Spleen (tissue), 11 donors: ENCODE measurements at regions not wholly inside any gene's neighbourhood (a gene's known extent, or its start where the extent isn't known, plus 50 kb on each side); places are given as distances from the start of the nearest gene placed in this dataset.

Source experiments
- DNase-seq: peaks from one replicate; pipeline ENCODE4 v3.0.0-alpha.2; 2020
- H3K27ac ChIP-seq, 8 donors: fragments of 200-600 bp; sonication (generic) in 7 of 8; 1 replicate in 4 of 8; 2 replicates in 4 of 8; pipeline versions ENCODE4 v1.5.0 to v1.8.0; 2016 to 2021; ENCODE audit warnings: inconsistent platforms in 4 of 8, mild to moderate bottlenecking in 4 of 8, moderate library complexity in 1 of 8
- H3K27me3 ChIP-seq, 7 donors: fragments of 200-600 bp; sonication (generic) in 6 of 7; replicated peaks in 1 of 7; 1 replicate in 4 of 7; 2 replicates in 3 of 7; pipeline versions ENCODE4 v1.5.0 to v1.8.0; 2016 to 2021; ENCODE audit warnings: inconsistent platforms in 3 of 7, mild to moderate bottlenecking in 1 of 7
- H3K36me3 ChIP-seq, 6 donors: fragments of 200-600 bp; sonication (generic) in 5 of 6; 1 replicate in 4 of 6; 2 replicates in 2 of 6; pipeline versions ENCODE4 v1.5.0 to v1.8.0; 2016 to 2021; ENCODE audit warnings: inconsistent platforms in 2 of 6
- H3K4me1 ChIP-seq, 6 donors: fragments of 200-600 bp; sonication (generic) in 5 of 6; 1 replicate in 3 of 6; 2 replicates in 3 of 6; pipeline versions ENCODE4 v1.5.0 to v1.8.0; 2016 to 2021; ENCODE audit warnings: inconsistent platforms in 3 of 6
- H3K4me3 ChIP-seq, 8 donors: fragments of 200-600 bp; sonication (generic) in 7 of 8; 1 replicate in 4 of 8; 2 replicates in 4 of 8; pipeline versions ENCODE4 v1.5.0 to v1.8.0; 2016 to 2021; ENCODE audit warnings: inconsistent platforms in 4 of 8, mild to moderate bottlenecking in 4 of 8, moderate library complexity in 2 of 8
- H3K9me3 ChIP-seq, 8 donors: fragments of 200-600 bp; sonication (generic) in 7 of 8; 1 replicate in 4 of 8; 2 replicates in 4 of 8; pipeline versions ENCODE4 v1.5.0 to v1.8.0; 2016 to 2021; ENCODE audit warnings: inconsistent platforms in 4 of 8
- POLR2A ChIP-seq, 3 donors: fragments of 450-650 bp; IDR thresholded peaks; one replicate each; pipeline ENCODE4 v1.5.1; 2017; ENCODE audit warnings: antibody characterized with exemption in 3 of 3, mild to moderate bottlenecking in 1 of 3
- POLR2AphosphoS5 ChIP-seq, 3 donors: sonication (generic); formaldehyde crosslinking; IDR thresholded peaks; one replicate each; pipeline ENCODE4 v1.5.1; 2017; ENCODE audit warnings: antibody characterized with exemption in 3 of 3
- WGBS, 5 donors: extraction: QIAGEN DNeasy Blood & Tissue Kit in 3 of 5; methylation state at CpG; one replicate each; pipeline versions ENCODE4 v1.1.5 to v1.1.7; 2013 to 2018; 5-methylcytosine and 5-hydroxymethylcytosine counted together
- intact Hi-C: fragments of 100-400 bp; cut with DNase I; formaldehyde crosslinking; loops from one replicate; pipeline ENCODE4 v1.15.0; 2023; ENCODE audit warnings: low total_unique reads
- TF ChIP-seq, protein P1 (sequence below), 11 experiments: fragments of 200-600 bp in 7 of 11; fragments of 450-650 bp in 4 of 11; sonication (generic) in 4 of 11; IDR thresholded peaks in 8 of 11; conservative IDR thresholded peaks in 3 of 11; 1 replicate in 7 of 11; 2 replicates in 4 of 11; pipeline versions ENCODE4 v1.4.0 to v1.8.0; 2016 to 2021; ENCODE audit warnings: antibody characterized with exemption in 11 of 11, inconsistent platforms in 4 of 11, mild to moderate bottlenecking in 1 of 11
- donor health status: healthy with polysubstance abuse.
- donor health status: DM: no; HTN: no; CAD: no; lungs with moderate emphysema.
- donor health status: DM: no; HTN: no; CAD: no.
- donor health status: Bipolar disorder and iron deficiency.
- donor health status: healthy.
- donor health status: DM: no; HTN: no; CAD: no.
- donor health status: DM: yes; HTN: yes; CAD: no.

DNA sequence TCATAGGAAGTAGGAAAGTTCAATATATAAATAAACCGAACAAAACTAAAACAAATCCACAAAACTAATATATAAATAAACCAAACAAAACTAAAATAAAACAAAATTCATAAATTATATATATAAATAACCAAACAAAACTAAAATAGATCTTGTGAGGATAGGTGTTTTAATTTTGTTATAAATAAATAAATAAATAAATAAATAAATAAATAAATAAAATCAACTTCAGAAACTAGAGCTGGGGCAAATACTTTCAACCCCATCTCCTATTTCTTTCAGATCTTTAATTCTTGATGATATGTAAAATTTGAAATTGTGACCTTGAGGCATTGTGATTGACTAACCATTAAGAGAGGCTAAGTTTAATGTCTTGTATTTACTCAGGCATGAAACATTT is 416.1 kb downstream of the SAMD5 start:
- H3K4me1 ChIP-seq: no peaks in the 10 kb centered on the region
- intact Hi-C loops: no loop called here
- H3K9me3 ChIP-seq: peaks cover 0 to 50% (median 37%) of the 10 kb centered on the region in 8 donors
- WGBS, 5 donors: 85 to 96% (median 93%) methylated on average over 1 of the region's 1 CpG
- no peak overlapping the region for H3K4me3 ChIP-seq
- DNase-seq: no peak
- no peaks in the 10 kb centered on the region for H3K27me3 ChIP-seq
- TF ChIP-seq, protein P1, sequence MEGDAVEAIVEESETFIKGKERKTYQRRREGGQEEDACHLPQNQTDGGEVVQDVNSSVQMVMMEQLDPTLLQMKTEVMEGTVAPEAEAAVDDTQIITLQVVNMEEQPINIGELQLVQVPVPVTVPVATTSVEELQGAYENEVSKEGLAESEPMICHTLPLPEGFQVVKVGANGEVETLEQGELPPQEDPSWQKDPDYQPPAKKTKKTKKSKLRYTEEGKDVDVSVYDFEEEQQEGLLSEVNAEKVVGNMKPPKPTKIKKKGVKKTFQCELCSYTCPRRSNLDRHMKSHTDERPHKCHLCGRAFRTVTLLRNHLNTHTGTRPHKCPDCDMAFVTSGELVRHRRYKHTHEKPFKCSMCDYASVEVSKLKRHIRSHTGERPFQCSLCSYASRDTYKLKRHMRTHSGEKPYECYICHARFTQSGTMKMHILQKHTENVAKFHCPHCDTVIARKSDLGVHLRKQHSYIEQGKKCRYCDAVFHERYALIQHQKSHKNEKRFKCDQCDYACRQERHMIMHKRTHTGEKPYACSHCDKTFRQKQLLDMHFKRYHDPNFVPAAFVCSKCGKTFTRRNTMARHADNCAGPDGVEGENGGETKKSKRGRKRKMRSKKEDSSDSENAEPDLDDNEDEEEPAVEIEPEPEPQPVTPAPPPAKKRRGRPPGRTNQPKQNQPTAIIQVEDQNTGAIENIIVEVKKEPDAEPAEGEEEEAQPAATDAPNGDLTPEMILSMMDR (IDR thresholded peaks at IDR 0.05 in 8 of 11, conservative IDR thresholded peaks at IDR 0.05 in 3 of 11): no peak
- TF ChIP-seq POLR2AphosphoS5 (IDR thresholded peaks at IDR 0.05): no peak
- TF ChIP-seq POLR2A (IDR thresholded peaks at IDR 0.05): no peak
- no peak overlapping the region for H3K27ac ChIP-seq
- no peaks in the 10 kb centered on the region for H3K36me3 ChIP-seq

GRCh38 chr6:147925826-147926225 is 416.8 kb upstream of the SASH1 start:
- Histone ChIP-seq H3K36me3 (no peaks in the 10 kb centered on the region), H3K9me3 (peaks cover 0 to 55% (median 37%) of the 10 kb centered on the region in 8 donors), H3K4me1 (no peaks in the 10 kb centered on the region), H3K27ac (no peak overlapping the region), H3K4me3 (no peak overlapping the region), H3K27me3 (peaks cover 0 to 6% (median 0%) of the 10 kb centered on the region in 7 donors)
- WGBS, 5 donors: 78 to 91% (median 84%) methylated on average over 1 of the region's 1 CpG
- DNase-seq: no peak
- intact Hi-C loops: no loop called here
- no peak for TF ChIP-seq POLR2A (IDR thresholded peaks at IDR 0.05)
- TF ChIP-seq, protein P1 (IDR thresholded peaks at IDR 0.05 in 8 of 11, conservative IDR thresholded peaks at IDR 0.05 in 3 of 11): no peak
- TF ChIP-seq POLR2AphosphoS5 (IDR thresholded peaks at IDR 0.05): no peak

DNA sequence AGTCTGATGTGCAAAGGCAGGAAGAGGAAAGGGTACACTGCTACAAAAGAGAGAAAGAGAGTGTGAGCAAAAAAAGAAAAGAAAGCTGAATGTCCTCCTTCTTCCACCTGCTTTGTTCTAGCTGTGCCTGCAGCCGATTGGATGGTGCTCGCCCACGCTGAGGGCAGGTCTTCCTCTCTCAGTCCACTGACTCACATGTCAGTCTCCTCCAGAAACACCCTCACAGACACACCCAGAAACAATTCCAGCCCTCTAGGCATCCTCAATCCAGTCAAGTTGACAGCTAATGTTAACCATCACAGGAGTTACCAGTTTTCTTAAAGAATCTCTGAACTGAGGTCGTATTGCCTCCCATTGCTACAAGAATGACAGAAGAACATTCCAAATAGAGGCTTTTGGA is 411.9 kb upstream of the SASH1 start:
- Histone ChIP-seq H3K27me3 (peaks cover 0 to 12% (median 0%) of the 10 kb centered on the region in 7 donors), H3K9me3 (peaks cover 0 to 43% (median 20%) of the 10 kb centered on the region in 8 donors), H3K4me1 (no peaks in the 10 kb centered on the region), H3K4me3 (no peak overlapping the region), H3K27ac (no peak overlapping the region), H3K36me3 (no peaks in the 10 kb centered on the region)
- 77 to 93% (median 84%) methylated on average over 4 of the region's 4 CpGs for WGBS, 5 donors
- DNase-seq: no peak
- TF ChIP-seq, protein P1 (IDR thresholded peaks at IDR 0.05 in 8 of 11, conservative IDR thresholded peaks at IDR 0.05 in 3 of 11): no peak
- TF ChIP-seq POLR2A (IDR thresholded peaks at IDR 0.05) (no peak), POLR2AphosphoS5 (IDR thresholded peaks at IDR 0.05) (no peak)
- intact Hi-C loops: no loop called here

- Histone ChIP-seq H3K4me1 (no peaks in the 10 kb centered on the region), H3K27ac (no peak overlapping the region), H3K9me3 (peaks cover 0 to 19% (median 8%) of the 10 kb centered on the region in 8 donors), H3K4me3 (no peak overlapping the region), H3K27me3 (peaks cover 0 to 12% (median 0%) of the 10 kb centered on the region in 7 donors), H3K36me3 (no peaks in the 10 kb centered on the region)
- 28 to 49% (median 37%) methylated on average over 1 of the region's 1 CpG for WGBS, 5 donors
- no peak for TF ChIP-seq POLR2A (IDR thresholded peaks at IDR 0.05)
- TF ChIP-seq POLR2AphosphoS5 (IDR thresholded peaks at IDR 0.05): no peak
- TF ChIP-seq, protein P1 (IDR thresholded peaks at IDR 0.05 in 8 of 11, conservative IDR thresholded peaks at IDR 0.05 in 3 of 11): no peak
- DNase-seq: no peak
- intact Hi-C loops: no loop called here
These were observed 409.4 kb upstream of the SASH1 start for GRCh38 chr6:147933224-147933623.
